DOHH2 (cell line): ENCODE measurements at regions not wholly inside any gene's neighbourhood (a gene's known extent, or its start where the extent isn't known, plus 50 kb on each side); places are given as distances from the start of the nearest gene placed in this dataset.
"Not testable (repeated sequence)": the region's sequence is repeated elsewhere in the genome, so short reads cannot be mapped to it uniquely, and the experiment has no call there.

Experiments
- H3F3A ChIP-seq: fragments of 200-600 bp; sonication (generic), shearing (Covaris generic); 2 replicates; pipeline ENCODE4 v1.6.0; 2016; ENCODE audit warnings: antibody characterized with exemption, mild to moderate bottlenecking; ENCODE audit not compliant: control insufficient read depth, insufficient read depth
- H3K27ac ChIP-seq: fragments of 200-600 bp; sonication (generic); 2 replicates; pipeline ENCODE4 v1.5.1; 2014; ENCODE audit warnings: low read depth, mild to moderate bottlenecking, low read length, moderate library complexity
- H3K27me3 ChIP-seq: fragments of 200-600 bp; sonication (generic); 2 replicates; pipeline ENCODE4 v1.6.1; 2014; ENCODE audit warnings: mild to moderate bottlenecking, low read length, mixed read lengths; ENCODE audit not compliant: control insufficient read depth
- H3K36me3 ChIP-seq: fragments of 200-600 bp; sonication (generic); 2 replicates; pipeline ENCODE4 v1.6.1; 2014; ENCODE audit warnings: mild to moderate bottlenecking, low read length, moderate library complexity, mixed read lengths; ENCODE audit not compliant: control insufficient read depth
- H3K4me1 ChIP-seq: fragments of 200-600 bp; sonication (generic); 2 replicates; pipeline ENCODE4 v1.6.1; 2014; ENCODE audit warnings: mild to moderate bottlenecking, low read length, mixed read lengths; ENCODE audit not compliant: control insufficient read depth
- H3K4me2 ChIP-seq: fragments of 200-600 bp; sonication (generic); 2 replicates; pipeline ENCODE4 v1.6.0; 2014; ENCODE audit warnings: mild to moderate bottlenecking, low read length, moderate library complexity
- H3K4me3 ChIP-seq: fragments of 200-600 bp; sonication (generic); 2 replicates; pipeline ENCODE4 v1.5.1; 2014; ENCODE audit warnings: mild to moderate bottlenecking, low read length, mixed read lengths
- H3K79me2 ChIP-seq: fragments of 200-600 bp; sonication (generic); 2 replicates; pipeline ENCODE4 v1.6.1; 2014; ENCODE audit warnings: mild to moderate bottlenecking, low read length, mixed read lengths; ENCODE audit not compliant: control insufficient read depth
- H3K9me2 ChIP-seq: fragments of 200-600 bp; sonication (generic); replicated peaks from 2 replicates; pipeline ENCODE4 v1.6.1; 2014; ENCODE audit warnings: mild to moderate bottlenecking, low read length, mixed read lengths; ENCODE audit not compliant: control insufficient read depth
- H3K9me3 ChIP-seq: fragments of 200-600 bp; sonication (generic); 2 replicates; pipeline ENCODE4 v1.6.1; 2014; ENCODE audit warnings: antibody characterized with exemption, low read length, mixed read lengths; ENCODE audit not compliant: control insufficient read depth, insufficient read depth
- H4K20me1 ChIP-seq: fragments of 200-600 bp; sonication (generic); 2 replicates; pipeline ENCODE4 v1.6.0; 2014; ENCODE audit warnings: low read depth, mild to moderate bottlenecking, antibody characterized with exemption, low read length, moderate library complexity; ENCODE audit not compliant: control insufficient read depth, insufficient read depth
- CTCF ChIP-seq: fragments of 200-600 bp; sonication (generic); IDR thresholded peaks from one replicate; pipeline ENCODE4 v1.5.1; 2014; ENCODE audit warnings: antibody characterized with exemption, mild to moderate bottlenecking, low read depth, low read length; ENCODE audit not compliant: poor library complexity, severe bottlenecking
- EZH2phosphoT487 ChIP-seq: fragments of 200-600 bp; sonication (generic); IDR thresholded peaks from 2 replicates; pipeline ENCODE4 v1.6.1; 2017; ENCODE audit warnings: borderline replicate concordance, mild to moderate bottlenecking, antibody characterized with exemption, low read length, moderate library complexity, mixed read lengths

DNA sequence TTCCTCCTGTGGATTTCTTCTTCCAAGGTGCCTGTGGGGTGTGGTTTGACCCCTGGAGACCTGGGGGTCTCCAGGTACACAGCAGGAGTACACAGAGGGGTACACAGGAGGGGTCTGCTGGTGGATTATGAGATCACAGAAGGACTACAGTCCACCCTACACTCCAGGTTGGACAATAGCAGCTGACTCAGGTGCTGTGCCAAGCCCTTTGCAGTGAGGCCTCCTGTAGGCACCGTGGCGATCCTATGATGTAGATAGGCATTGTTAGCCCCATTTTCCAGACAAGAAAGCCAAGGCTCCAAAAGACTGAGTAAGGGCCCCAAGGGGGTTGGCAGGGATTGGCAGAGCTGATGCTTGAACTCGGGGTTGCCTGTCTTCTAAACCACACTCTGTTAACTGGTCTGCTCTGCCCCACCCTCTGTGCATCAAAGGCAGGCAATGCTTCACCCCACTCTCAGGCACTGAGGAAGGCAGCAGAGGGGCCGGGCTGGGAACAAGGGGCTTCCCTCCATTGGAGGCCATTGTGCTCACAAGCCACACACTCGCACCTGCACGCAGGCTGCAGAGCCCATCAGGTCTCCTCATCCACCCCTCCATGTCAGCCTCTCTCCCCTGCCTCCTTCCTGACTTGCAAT lies 77.5 kb upstream of the SIRPA start:
- Histone ChIP-seq H3K9me3 (peaks cover 5% of the 10 kb centered on the region; the same call in 1 of the 2 replicates), H4K20me1 (no peaks in the 10 kb centered on the region), H3K36me3 (no peaks in the 10 kb centered on the region), H3K4me2 (no peak overlapping the region), H3K4me1 (no peaks in the 10 kb centered on the region), H3K27me3 (peaks cover 32% of the 10 kb centered on the region), H3K27ac (no peak overlapping the region), H3K4me3 (no peak overlapping the region), H3F3A (no peaks in the 10 kb centered on the region), H3K9me2 (no peaks in the 10 kb centered on the region), H3K79me2 (no peaks in the 10 kb centered on the region)
- TF ChIP-seq CTCF = no peak

- no peaks in the 10 kb centered on the region for H3K79me2 ChIP-seq
- H3K4me2 ChIP-seq = no peak overlapping the region
- peaks cover 36% of the 10 kb centered on the region for H3K27me3 ChIP-seq
- H3K9me3 ChIP-seq = no peaks in the 10 kb centered on the region
- no peaks in the 10 kb centered on the region for H4K20me1 ChIP-seq
- H3K27ac ChIP-seq = no peak overlapping the region
- no peak overlapping the region for H3K4me3 ChIP-seq
- no peaks in the 10 kb centered on the region for H3F3A ChIP-seq
- no peaks in the 10 kb centered on the region for H3K9me2 ChIP-seq
- H3K36me3 ChIP-seq = no peaks in the 10 kb centered on the region
- TF ChIP-seq CTCF (no peak), EZH2phosphoT487 (no peak)
- no peaks in the 10 kb centered on the region for H3K4me1 ChIP-seq
Measured at GRCh38 chr20:1816384-1817381, 78.5 kb upstream of the SIRPA start.

DNA sequence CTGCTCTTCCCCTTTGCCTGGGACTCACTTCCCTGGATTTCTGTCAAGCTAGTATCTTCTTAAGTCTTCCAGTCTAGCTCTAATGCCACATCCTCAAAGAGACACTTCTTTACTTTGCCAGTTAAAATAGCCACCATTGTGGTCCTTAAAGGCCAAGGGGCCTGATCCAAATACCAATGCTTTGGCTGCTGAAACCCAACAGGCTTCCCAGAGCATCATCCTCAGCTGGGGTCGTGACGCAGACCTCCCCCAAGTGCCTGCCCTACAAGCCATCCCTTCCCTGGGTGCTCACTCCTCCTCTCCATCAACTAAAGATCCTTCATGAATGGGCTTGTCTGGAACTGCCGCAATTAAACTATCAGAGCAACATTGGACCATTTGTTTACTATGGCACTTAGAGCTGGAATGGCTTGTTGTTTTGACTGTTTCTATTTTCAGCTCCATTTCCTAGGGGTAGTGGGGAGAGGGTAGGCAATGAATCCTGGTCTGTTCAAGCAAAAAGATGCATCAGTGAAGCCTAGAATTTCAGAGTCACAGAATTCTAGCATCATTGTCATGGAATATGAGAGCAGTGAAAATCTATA lies 79.6 kb upstream of the SIRPA start:
- Histone ChIP-seq H3K36me3 (no peaks in the 10 kb centered on the region), H3K4me1 (no peaks in the 10 kb centered on the region), H3K4me2 (no peak overlapping the region), H3K27me3 (peaks cover 45% of the 10 kb centered on the region), H3K27ac (no peak overlapping the region), H3K9me3 (no peaks in the 10 kb centered on the region), H4K20me1 (no peaks in the 10 kb centered on the region), H3F3A (no peaks in the 10 kb centered on the region), H3K79me2 (no peaks in the 10 kb centered on the region), H3K4me3 (no peak overlapping the region), H3K9me2 (no peaks in the 10 kb centered on the region)
- TF ChIP-seq EZH2phosphoT487 = no peak
- no peak for TF ChIP-seq CTCF

- not testable (repeated sequence) for H3K36me3 ChIP-seq, H3K9me3 ChIP-seq, H3K4me1 ChIP-seq, H3K27ac ChIP-seq, H3K9me2 ChIP-seq, H4K20me1 ChIP-seq, H3K4me3 ChIP-seq, H3K4me2 ChIP-seq, H3K79me2 ChIP-seq, H3F3A ChIP-seq
- peaks cover 50% of the 10 kb centered on the region for H3K27me3 ChIP-seq
Measured at GRCh38 chr20:1814861-1815260, 80.3 kb upstream of the SIRPA start.
